Nucleus accumbens (tissue), 56 donors: ENCODE measurements at regions not wholly inside any gene's neighbourhood (a gene's known extent, or its start where the extent isn't known, plus 50 kb on each side); places are given as distances from the start of the nearest gene placed in this dataset.

ENCODE experiments used
- DNase-seq, 56 donors: peaks; one replicate each; lab custom pipeline; 2025; lab: John Stamatoyannopoulos, UW

DNA sequence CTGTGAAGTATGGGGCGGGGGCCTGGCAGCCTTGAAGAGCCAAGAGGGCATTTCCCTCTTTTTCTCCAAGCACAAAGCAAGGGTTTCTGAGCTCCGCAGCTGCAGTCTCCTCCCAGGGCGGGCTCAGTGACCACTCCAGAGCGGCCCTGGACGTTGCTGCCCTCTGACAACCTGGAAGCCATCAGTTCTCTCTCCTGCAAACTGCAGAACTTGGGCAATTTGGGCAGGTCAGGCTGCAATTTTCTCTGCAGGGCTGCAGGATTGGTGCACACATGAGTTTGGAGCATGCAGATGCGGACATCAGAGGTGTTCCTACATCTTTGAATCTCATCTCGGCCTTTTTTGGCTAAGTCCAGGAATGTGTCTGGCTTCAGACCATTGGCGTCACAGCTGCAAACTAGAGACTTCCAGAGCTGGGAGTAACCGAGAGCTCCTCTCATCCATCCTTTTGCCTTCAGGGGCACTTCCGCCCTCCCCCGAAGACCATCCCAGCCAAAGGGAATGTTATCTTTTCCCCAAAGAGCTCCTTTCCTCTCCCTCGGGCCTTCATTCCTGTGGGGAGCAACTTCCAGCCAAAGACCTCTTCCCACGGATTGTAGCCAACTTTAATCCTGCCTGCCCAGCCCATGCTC is 139.6 kb upstream of the WNT4 start:
- no peak for DNase-seq

DNA sequence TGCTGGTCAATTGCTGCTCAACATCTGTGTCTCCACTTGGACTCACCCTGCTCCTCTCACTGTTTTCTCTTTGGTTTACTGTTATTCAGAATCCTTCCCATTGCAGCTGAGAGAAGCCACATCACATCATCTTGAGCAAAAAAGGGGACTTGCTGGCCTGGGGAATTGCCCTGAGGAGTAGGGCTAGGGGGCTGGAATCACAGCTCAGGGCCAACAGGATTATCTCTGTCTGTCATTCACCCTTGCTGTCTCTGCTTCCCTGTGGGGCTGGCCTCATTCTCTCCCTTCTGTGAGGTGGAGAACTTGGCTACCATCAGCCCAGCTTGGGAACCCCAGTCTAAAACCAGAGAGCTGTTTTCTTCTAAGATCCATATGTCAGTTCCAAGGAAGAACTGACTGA is 140.7 kb upstream of the WNT4 start:
- no peak for DNase-seq

DNA sequence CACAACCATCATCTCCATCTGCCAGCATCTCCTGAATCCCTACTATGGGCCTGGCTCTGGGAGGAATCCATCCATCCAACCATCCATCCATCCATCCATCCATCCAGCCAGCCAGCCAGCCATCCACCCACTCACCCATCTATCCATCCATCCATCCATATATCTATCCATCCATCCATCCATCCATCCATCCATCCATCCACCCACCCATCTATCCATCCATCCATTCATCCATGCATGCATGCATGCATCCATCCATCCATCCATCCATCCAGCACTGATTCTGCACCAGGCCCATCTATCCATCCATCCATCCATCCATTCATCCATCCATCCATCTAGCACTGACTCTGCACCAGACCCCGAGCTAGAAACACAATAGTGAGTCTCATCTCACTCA is 141.3 kb upstream of the WNT4 start:
- no peak for DNase-seq

DNA sequence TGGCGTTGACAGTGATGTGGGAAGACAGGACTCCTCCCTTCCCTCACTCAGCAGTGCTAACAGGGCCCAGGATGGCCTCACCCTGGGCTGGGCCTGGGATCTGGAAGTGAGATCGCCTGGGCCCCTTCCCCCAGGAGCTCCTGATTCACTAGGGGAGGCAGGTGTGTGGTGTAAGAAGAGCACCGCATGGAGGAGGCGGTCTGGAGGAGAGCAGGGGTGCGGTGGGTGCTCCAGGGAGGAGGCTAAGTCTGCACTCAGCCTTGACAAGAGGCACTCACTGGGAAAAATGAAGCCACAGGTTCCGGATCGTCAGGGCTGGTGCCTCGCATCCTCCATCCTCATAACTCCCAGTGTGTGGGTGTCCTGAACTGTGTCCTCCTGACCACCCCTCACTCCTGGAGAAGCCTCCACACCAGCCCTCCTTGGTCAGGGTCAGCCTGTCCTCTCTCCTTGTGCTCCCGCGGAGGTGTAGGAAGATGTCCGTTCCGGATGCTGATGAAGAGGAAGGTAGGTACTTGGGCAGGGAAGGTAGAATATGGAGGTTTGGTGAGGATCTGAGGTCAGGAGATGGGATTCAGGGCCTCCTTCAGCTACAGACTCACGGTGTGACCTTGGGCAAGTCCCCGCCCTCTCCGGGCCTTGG is 142.1 kb upstream of the WNT4 start:
- DNase-seq = no peak

DNA sequence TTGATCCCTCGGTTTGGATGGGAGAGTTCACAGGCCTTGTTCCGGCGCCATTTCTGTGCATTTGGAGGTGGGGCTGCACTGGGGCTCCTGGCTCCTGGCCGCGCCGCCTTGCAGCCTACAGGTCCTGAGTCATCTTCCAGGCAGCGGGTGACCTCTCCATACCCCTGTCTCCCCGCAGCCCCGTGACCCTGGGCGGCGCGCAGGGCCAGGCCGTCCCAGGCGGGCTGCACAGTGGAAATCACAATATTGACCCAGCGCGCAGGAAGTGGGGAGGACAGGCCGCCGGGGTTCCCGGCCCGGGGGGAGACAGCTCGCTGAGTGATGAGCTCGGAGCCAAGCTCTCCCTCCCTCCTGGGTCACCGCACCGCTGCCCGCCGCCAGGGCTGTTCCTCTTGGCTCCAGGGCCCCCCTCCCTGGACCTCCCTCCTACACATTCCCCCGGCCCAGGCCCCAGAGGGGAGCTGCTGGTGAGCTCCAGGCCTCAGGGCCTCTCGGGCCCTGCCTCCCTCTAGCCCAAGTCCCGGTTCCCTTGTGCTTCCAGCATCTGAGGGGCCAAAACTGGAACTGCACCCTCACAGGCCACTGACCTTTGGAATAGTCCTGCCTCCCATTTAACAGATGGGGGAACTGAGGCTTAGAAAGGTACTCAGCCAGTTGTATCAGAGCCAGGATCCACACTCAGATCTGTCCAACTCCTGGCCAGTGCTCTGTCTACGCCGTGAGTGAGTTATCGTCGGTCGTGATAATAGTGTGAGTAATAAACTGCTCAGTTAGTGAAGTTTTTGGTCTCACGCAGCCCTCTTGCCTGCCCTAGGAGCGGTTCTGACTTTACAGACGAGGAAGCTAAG is 142.9 kb upstream of the WNT4 start:
- DNase-seq = no peak

DNA sequence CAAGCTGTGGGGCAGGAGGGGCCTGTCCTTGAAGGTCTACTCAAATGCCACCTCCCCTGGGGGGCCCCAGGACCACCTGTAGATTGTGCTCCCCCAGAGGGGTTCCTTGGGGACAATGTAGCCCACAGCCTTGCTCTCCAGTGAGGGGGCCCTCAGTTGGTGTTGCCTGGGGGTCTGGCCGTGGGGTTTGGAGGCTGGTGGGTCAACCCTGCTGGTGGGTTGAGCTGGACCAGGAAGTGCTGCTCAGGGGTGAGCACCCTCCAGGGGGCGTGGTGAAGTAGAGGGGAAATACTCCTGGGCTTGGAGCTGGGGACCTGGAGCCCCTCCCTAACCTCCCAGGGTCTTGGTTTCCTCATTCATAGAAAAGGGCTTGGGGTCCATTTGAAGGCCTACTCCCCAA is 143.6 kb upstream of the WNT4 start:
- DNase-seq = no peak

DNA sequence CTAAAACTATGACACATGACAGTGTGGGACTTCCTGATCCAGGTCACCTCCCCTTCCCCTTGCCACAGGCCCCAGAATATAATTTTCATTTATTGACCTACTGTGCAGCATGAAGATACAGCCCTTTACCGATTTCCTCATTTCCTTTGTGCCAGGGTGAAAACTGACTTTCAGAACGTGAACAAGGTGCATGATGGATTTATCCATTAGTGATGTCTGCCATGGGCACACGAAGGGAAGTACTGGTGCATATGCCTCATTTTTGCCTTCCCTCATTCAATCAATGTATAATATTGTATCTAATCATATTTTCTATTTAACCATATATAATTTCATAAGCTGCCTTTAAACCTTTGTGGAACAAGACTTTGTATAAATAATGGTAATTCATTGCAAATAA is 144.4 kb upstream of the WNT4 start:
- no peak for DNase-seq

DNA sequence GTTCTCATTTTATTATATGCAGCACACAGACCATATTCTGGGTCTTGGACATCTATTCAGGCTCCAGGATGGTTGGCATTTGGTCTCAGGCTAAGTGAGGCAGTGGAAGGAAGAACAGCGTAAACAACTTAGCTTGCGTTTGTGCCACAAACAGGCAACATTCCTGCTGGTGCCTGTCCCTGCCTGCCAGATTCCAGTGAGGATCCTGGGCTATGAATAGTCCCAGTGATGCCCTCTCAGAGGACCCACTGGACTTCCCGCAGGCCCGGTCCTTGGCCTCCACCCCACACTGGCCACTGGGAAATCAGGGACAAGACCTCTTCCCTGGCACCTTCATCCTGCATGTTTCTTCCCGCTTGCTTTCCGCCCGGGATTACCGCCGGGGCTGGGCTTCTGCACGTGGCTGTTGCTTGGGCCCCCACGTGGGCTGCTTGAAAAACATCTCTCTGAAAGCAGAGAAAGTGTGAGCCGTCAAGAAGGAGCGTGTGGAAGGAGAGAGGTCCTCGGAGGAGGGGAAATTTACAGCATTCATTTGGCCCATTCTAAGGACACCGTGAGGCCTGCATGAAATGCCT is 145.1 kb upstream of the WNT4 start:
- DNase-seq = peak in 3 of 56 donors; percentile 2 to 11 (median 7)

DNA sequence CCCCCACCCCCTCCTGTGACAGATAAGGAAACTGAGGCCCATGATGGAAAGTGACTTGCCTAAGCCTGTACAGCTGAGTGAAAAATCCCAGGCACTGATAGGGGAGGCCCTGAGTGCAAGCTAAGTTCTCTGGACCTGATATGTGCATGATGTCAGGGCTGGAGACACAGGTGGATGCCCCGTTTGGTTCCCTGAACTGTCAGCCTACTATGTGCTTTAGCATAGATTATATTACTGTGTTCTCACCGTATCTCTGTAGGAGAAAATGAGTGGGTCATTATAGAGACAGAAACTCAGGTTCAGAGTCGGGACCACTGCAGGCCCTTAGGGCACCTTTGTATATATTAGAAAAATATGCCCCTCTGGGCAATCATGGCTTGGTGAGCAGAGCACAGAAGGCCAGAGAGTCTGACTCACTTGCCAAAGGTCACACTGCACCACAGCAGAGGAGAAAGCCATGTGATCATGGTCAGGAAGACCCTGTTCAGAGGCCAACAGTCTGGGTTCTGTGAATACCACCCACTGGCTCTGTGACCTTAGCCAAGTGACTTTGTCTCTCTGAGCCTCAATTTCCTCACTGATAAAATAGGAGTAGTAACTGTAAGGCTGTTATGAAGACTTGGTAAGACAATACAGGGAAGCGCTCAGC is 145.8 kb upstream of the WNT4 start:
- no peak for DNase-seq

DNA sequence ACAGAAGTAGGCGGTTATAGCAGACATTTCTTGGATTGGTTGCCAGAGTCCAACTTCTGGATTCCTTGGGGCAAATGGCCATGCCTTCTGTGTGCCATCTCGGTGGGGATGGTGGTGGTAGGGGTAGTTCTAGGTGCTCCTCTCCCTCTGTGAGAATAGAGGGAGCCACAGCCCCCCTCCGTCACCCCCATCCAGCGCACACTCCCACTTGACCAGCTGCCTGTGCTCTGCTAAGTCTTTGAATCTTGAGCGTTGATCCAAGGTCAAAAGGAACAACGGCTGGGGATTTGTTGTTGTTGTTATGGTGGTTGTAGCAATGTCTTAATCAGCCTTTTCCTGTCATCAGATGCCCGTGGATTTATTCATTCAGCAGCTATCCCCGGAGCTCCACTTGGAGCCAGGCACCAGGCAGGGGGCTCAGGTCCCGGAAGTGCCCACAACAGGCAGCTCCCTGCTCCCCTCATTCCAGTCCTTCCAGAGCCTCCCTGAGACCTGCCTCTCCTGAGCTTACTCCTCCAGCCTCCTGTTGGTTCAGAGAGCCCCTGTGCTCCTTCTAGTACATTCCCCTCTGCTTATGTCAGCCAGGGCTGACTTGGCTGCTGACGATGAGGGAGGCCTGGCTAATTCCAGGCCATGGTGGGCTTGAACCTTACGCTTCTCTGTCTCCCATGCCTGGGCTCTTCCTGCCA is 146.6 kb upstream of the WNT4 start:
- DNase-seq = no peak

DNA sequence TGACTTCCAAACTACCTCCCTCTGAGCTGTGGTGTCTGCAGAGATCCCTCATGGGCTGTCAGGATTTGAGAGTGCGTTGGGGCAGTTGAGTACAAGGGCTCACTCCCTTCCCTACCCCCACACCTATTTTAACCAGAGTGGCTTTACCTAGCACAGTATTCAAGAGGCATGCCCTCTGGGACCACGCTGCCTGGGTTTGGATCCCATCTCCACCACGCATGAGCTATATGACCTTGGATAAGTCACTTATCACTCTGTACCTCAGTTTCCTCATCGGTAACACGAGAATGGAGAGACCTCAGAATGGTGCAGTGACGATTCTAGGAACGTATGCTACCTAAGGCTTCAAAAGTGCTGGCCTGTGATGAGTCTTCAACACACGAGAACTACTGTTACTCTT is 147.3 kb upstream of the WNT4 start:
- no peak for DNase-seq

DNA sequence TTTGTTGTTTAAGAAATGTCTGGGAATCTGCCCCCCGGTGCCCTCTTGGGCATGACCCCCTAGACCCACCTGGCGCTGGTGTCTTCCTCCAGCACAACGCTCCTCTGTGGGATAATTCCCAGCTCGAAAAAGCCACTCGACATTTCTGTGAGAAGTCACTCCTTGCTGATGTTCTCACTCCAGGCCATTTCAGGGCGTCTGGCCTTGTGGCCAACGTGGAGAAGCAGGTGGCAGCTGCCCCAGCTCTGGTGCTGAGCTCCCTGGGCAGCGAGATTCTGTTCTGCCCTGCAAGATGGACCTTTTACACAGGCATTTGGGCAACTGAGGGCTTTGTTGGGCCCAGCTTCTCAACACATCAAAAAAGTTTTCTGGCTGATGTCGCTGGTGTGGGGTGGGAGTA is 147.7 kb upstream of the WNT4 start:
- no peak for DNase-seq

DNA sequence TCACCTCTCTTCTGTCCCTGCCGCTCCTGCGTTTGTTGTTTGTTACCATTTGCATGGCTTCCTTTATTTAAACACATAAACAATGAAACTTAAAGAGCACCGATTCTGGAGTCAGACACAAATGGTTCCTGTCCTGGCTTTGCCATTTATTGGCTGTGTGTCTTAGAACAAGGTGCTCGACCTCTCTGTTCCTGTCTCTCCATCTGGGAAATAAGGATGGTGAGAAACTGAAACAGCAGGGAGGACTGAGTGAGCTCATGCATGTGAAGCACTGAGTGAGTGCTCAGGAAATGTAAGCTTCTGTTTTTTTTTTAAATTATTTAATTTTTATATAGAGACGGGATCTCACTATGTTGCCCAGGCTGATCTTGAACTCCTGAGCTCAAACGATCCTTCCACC is 148.2 kb upstream of the WNT4 start:
- DNase-seq = no peak

DNA sequence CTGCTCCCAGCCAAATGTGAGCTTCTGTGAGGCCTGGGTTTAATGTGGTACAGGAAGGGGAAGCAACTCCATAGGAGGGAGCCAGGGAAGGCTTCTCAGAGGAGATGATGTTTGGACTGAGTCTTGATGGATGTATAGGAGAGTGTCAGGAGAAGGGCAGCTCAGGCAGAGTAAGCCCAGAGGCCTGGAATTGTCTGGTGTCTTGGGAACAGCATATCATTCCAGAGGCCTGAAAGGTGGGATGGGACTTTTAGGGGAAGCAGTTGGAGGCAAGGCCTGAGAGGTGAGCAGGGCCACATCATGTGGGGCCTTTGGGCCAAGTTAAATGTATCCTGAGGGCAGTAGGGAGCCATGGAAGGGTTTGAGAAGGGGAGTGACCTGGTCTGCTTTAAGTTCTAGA is 148.6 kb upstream of the WNT4 start:
- DNase-seq = no peak

DNA sequence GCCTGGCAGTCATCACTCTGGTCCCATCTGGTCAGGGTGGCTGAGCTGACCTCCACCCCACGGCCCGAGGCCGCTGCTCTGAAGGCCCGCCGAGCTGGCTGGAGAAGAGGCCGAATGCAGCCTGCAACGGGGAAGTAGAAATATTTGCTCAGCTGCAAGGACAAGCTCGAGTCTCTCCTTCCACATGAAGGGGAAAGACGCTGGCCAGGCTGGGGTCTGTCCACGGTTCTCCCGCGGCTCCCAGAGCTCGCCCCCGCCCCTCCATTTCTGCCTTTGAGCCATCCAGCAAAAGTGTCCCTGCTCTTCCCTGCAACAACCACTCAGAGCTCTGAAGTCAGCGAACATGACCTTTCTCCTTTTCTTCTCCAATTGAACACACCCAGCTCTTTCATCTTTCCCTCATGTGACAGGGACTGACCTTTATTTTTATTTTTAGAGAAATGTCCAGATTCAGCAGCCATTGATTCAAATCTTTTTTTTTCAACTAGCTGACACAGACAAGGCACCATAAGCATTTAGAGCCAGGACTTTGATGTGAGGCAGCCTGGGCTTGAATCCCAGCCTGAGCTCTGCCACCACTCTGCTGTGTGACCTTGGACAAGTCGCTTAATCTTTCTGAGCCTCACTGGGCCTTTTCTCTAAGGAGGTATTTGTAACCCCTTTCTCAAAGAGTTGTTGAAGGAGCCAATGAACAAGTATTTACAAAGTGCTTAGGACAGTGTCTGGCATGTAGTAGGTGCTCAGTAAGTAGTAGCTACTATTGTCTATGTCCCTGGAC is 149.3 kb upstream of the WNT4 start:
- DNase-seq = no peak

DNA sequence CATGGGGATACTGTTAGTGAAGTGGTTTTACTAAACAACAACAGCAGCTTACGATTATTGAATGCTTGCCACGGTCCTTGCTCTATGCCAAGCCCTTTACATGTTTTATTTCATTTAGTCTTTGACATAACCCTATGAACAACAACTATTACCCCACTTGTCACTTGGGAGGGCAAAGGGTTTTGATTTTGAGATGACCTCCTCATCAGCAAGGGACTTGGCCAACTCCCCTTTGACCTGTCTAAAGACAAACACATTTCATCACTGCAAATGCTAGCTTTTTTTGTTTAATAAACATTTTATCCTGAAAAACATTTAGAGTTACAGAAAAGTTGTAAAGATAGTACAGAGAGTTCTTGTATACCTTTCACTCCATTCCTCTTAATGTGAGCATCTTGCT is 152.5 kb upstream of the WNT4 start:
- DNase-seq = no peak

DNA sequence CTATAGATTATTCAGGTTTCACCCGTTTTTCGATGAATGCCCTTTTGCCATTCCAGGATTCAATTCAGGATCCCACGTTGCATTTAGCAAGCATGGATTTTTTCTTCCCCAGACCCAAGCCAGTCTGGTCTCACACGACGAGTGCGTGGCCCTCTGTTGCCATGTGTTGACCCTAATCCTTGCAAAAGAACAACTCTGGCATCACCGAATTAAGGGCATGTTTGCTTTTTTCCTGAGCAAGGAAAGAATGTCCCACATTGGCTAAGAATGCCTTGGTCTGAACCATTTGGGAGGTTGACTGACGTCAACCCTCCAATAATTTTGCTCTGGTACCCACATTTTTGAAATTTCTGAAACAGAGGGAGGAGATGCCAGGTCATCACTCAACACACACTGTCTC is 153.0 kb upstream of the WNT4 start:
- no peak for DNase-seq

DNA sequence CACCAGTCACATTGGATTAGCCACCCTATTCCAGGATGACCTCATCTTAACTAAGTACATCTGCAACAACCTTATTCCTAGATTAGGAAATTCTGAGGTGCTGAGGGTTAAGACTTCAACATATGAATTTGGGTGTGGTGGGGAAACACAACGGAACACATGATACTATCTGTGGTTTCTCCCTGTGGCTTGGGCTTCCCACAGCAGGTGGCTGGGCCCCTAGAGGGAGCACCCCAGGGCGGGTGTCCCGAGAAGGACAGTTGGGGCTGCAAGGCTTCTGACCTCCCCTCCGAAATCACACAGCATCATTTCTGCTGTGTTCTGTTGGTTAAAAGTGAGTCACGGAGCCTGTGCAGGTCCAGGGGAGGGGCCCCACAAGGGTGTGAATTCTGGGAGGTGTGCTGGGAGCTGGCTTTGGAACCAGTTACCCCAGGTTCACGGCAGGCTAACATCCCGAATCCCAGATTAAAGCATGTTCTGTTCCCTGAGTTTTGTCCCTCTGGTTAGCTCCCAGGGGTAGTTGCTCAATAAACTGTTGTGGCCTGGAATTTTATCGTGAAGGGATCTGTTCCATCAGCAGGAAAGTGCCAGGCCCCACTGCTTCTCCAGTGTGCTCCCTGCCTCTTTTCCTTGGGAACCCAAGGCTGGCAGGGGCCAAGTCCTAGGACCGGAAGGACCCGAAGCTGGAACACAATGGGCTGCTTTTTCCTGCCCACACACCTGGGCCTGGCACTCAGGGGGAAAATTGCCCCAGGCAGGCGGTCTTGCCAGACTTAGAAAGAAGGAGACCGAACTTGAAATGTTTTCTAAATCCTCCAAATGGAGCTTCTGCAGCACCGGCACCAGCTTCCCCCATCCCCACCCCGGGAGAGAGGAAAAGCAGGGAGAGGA is 154.0 kb upstream of the WNT4 start:
- DNase-seq = no peak

DNA sequence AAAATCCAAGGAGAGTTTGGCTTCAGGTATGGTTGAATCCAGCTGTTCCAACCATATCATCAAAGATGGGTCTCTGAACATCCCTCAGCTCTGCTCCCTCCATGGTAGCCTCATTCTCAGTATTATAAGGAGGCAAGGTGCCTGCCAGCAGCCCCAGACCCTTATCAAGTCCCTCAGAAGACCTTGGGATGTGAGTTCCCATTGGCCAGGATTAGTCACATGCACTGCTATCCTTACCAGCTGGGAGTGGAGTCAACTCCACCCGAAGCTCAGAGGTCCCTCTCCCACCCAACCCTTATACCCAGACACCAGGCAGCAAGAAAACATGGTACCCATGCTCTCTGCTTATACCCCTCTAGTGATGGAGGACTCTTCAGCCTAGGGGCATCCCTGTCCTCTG is 153.7 kb upstream of the ZBTB40 start:
- no peak for DNase-seq
